ENCODE measurements at regions not wholly inside any gene's neighbourhood (a gene's known extent, or its start where the extent isn't known, plus 50 kb on each side); places are given as distances from the start of the nearest gene placed in this dataset.
A peak's percentile ranks its signal among the peaks of the same experiment; 100 is the strongest.

- H3K36me3 ChIP-seq (ENCODE audit: control insufficient read depth, insufficient read depth, low read length): no peaks in the 10 kb centered on the region
- H3K27me3 ChIP-seq (replicated peaks; ENCODE audit: control insufficient read depth, insufficient read depth, low read length): no peaks in the 10 kb centered on the region
- DNase-seq (ENCODE audit: extremely low read depth, insufficient read length): no peak
- TF ChIP-seq, protein P1, sequence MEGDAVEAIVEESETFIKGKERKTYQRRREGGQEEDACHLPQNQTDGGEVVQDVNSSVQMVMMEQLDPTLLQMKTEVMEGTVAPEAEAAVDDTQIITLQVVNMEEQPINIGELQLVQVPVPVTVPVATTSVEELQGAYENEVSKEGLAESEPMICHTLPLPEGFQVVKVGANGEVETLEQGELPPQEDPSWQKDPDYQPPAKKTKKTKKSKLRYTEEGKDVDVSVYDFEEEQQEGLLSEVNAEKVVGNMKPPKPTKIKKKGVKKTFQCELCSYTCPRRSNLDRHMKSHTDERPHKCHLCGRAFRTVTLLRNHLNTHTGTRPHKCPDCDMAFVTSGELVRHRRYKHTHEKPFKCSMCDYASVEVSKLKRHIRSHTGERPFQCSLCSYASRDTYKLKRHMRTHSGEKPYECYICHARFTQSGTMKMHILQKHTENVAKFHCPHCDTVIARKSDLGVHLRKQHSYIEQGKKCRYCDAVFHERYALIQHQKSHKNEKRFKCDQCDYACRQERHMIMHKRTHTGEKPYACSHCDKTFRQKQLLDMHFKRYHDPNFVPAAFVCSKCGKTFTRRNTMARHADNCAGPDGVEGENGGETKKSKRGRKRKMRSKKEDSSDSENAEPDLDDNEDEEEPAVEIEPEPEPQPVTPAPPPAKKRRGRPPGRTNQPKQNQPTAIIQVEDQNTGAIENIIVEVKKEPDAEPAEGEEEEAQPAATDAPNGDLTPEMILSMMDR (IDR thresholded peaks at IDR 0.05; ENCODE audit: insufficient read depth, low read length, poor library complexity, severe bottlenecking): no peak
- H3K4me3 ChIP-seq (replicated peaks; ENCODE audit: low read depth, low read length): no peak overlapping the region
These were observed 157.9 kb upstream of the DKK2 start for GRCh38 chr4:107194005-107194404.

DNA sequence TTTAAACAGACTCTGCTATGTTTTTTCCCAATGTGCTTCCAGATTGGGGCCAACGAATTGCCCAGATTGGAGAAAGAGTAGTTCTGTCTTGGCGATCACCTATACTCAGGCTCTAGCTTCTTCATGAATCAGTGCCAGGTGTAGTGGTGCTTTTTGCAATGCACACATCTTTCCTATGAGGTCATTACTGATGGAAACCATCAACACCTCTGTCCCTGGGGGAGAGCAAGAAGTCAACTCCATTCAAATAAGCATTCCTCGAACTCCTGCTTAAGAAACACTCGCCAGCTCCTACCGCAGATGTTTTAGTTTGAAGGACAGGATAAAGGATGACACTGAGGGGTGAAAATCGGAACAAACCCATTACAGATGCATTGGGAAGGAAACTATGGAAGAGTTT is 156.5 kb upstream of the DKK2 start:
- H3K27me3 ChIP-seq (replicated peaks; ENCODE audit: control insufficient read depth, insufficient read depth, low read length): no peaks in the 10 kb centered on the region
- TF ChIP-seq, protein P1 (IDR thresholded peaks at IDR 0.05; ENCODE audit: insufficient read depth, low read length, poor library complexity, severe bottlenecking): no peak

GRCh38 chr4:107187091-107187490 is 151.0 kb upstream of the DKK2 start:
- Histone ChIP-seq H3K36me3 (ENCODE audit: control insufficient read depth, insufficient read depth, low read length) (no peaks in the 10 kb centered on the region), H3K27me3 (replicated peaks; ENCODE audit: control insufficient read depth, insufficient read depth, low read length) (no peaks in the 10 kb centered on the region), H3K4me3 (replicated peaks; ENCODE audit: low read depth, low read length) (no peak overlapping the region)
- no peak for DNase-seq (ENCODE audit: extremely low read depth, insufficient read length)
- TF ChIP-seq, protein P1 (IDR thresholded peaks at IDR 0.05; ENCODE audit: insufficient read depth, low read length, poor library complexity, severe bottlenecking): no peak

More for the DNA sequence above, 156.5 kb upstream of the DKK2 start:
- Histone ChIP-seq H3K4me3 (replicated peaks; ENCODE audit: low read depth, low read length) (no peak overlapping the region), H3K36me3 (ENCODE audit: control insufficient read depth, insufficient read depth, low read length) (no peaks in the 10 kb centered on the region)
- no peak for DNase-seq (ENCODE audit: extremely low read depth, insufficient read length)

GRCh38 chr4:107183155-107183774 is 147.2 kb upstream of the DKK2 start:
- no peaks in the 10 kb centered on the region for H3K36me3 ChIP-seq (ENCODE audit: control insufficient read depth, insufficient read depth, low read length)
- no peak overlapping the region for H3K4me3 ChIP-seq (replicated peaks; ENCODE audit: low read depth, low read length)
- H3K27me3 ChIP-seq (replicated peaks; ENCODE audit: control insufficient read depth, insufficient read depth, low read length): no peaks in the 10 kb centered on the region
- TF ChIP-seq, protein P1 (IDR thresholded peaks at IDR 0.05; ENCODE audit: insufficient read depth, low read length, poor library complexity, severe bottlenecking): peak; percentile 83
- DNase-seq (ENCODE audit: extremely low read depth, insufficient read length): peak; percentile 1

- Histone ChIP-seq H3K27me3 (replicated peaks; ENCODE audit: control insufficient read depth, insufficient read depth, low read length) (no peaks in the 10 kb centered on the region), H3K36me3 (ENCODE audit: control insufficient read depth, insufficient read depth, low read length) (no peaks in the 10 kb centered on the region), H3K4me3 (replicated peaks; ENCODE audit: low read depth, low read length) (no peak overlapping the region)
- DNase-seq (ENCODE audit: extremely low read depth, insufficient read length): no peak
- TF ChIP-seq, protein P1 (IDR thresholded peaks at IDR 0.05; ENCODE audit: insufficient read depth, low read length, poor library complexity, severe bottlenecking): no peak
These were observed 146.2 kb upstream of the DKK2 start for GRCh38 chr4:107182347-107182746.
